ENCODE measurements at regions not wholly inside any gene's neighbourhood (a gene's known extent, or its start where the extent isn't known, plus 50 kb on each side); places are given as distances from the start of the nearest gene placed in this dataset.

DNA sequence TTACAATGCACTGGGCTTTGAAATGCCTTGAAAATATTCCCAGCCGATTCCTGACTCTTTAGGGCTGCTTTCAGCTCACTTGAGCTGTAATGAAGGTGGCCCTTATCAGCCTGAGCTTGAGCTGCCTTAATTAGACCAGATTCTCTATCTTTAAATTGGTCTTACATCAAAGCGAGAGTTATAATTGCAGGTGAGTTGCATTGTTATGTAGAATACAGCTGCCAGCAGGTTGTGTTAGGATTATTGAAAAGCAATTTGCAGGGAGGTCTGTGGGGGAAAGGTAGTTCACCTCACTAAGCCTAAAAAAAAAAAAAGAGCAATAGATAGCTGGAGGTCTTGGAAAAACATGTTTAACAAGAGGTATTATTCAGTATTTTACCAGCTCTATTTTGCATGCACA, 142.2 kb upstream of the HABP2 start:
- intact Hi-C loops (cut with micrococcal nuclease) = no loop called here

DNA sequence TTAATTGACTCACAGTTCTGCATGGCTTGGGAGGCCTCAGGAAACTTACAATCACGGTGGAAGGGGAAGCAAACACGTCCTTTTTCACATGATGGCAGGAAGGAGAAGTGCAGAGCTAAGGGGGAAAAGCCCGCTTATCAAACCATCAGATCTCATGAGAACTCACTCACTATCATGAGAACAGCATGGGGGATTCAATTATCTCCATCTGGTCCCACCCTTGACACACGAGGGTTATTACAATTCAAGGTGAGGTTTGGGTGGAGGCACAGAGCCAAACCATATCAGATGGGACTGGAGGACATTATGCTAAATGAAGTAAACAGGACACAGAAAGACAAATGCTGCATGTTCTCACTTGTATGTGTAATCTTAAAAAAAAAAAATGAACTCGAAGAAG, 141.4 kb upstream of the HABP2 start:
- intact Hi-C loops (cut with micrococcal nuclease) = no loop called here

DNA sequence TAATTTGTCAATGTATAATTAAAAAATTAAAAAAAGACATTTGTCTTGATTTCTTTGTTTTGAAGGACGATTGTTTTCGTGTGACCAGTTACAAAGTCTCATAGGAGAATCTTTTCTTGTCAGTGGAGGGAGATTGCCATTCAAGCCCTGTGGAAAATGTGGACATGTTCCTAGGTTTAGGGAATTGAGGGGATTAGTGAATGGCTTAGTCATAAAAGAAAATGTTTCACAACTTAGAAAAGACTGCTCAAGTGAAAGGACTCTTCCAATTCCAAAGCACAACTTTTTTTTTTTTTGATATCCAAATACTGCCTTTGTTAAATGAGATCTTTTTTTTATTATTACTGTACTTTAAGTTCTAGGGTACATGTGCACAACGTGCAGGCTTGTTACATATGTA, 140.7 kb upstream of the HABP2 start:
- intact Hi-C loops (cut with micrococcal nuclease) = no loop called here

DNA sequence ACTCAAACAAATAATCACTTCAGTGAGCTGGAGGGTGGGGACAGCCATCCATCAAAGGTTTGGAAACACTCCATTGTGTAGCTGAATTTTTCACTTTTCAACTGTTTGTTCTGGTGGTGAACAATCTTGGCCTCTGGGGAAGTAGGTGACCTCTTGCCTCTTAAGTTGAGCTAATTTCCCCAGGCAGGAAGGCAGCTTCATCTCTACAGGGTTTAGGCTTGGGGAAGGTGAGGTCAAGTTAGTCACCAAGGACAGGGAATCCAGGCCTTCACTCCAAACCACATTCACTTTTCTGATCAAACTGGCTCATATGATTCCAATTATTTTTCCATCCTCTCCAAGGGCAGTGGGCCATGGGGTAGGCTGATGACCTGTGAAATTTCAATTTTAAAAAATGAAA, 138.3 kb upstream of the HABP2 start:
- intact Hi-C loops (cut with micrococcal nuclease) = no loop called here

DNA sequence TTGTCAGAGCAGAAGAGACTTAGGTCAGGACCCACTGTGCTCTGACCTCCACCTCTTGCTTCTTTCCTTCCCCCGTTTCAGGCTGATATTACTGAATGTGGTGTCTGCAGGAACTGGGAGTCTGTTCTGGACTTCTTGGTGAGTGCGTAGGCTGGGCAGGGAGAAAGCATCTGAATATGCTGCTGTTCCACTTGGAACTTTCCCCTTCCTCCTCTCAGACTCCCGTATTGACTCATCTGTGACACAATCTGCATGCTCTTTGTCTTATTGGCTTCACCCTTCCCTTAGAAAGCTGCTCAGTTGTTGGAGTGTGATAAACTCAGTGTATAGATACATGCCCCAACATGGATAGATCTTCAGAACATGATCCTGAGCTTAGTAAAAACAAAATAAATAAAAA, 137.6 kb upstream of the HABP2 start:
- intact Hi-C loops (cut with micrococcal nuclease) = no loop called here

DNA sequence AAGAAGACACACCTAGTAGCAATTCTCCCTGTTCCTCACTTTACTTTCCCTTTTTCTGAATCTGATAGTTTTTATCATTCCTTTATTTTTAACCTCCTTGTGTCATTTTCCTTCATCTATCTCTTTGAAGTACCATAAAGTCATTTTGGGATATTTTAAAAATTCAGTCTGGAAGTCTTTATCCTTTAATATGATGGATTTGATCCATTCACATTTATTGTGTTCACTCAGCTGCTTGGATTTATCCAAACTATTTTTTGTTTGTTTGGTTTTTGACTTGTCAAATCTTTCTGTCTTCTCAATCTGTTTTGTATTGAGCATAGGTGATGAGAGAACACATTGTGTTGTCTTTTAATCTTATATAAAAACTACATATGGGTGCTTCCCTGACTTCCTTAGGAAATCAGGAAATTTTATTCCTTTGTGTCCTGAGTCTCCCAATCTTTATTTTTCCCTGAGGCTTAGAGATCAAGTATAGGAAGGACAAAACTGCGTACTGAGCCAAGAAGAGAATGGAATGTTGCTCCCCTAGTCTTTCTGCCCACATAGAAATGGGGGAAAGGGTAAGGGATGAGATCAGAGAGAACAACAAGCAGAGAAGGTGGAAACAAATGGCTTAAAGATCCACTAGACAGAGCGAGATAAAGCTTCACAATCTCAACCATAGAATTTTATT, 132.7 kb upstream of the HABP2 start:
- intact Hi-C loops (cut with micrococcal nuclease) = no loop called here

DNA sequence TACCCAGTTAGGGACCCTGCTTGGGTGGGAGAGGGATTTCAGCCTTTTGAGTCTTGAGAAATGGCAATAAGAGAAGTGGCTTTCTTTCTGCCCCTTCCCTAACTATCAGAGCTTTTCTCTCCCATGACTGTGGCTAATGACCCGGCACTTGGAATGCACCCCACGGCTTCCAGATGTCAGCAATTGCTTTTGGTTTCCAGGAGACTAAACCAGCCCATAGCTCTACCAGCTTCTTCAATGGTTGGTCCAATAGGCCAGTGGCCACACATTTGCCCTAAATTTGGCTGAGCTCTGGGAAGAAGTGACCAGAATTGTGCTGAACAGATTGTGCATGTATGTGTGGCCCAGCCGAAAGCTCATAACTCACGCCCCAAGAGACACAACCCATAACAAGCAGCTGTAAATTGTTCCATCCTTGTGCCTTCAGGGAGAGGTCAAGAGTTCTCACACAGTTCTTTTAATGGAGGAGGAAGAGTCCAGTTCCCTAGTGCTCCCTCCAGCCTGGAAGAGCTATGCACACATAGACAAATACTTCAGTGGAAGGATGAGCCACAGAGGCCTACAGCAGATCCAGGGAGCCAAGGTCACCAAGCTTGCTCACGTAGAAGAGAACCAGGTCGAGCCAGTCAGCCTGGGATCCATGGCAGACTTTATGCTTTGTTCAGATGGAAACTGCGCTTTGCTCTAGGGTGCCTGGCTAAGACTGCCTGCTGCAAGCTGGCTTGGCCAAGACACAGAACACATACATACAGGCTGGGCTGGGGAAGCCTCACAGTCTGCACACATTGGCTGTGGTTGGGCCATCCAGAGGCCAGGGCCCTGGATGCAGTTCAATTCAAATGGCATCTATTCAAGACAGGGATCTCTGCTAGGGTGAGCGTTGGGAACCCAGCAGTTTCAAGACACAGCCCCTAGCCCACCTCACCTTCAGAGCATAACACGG, 131.8 kb upstream of the HABP2 start:
- intact Hi-C loops (cut with micrococcal nuclease) = no loop called here

DNA sequence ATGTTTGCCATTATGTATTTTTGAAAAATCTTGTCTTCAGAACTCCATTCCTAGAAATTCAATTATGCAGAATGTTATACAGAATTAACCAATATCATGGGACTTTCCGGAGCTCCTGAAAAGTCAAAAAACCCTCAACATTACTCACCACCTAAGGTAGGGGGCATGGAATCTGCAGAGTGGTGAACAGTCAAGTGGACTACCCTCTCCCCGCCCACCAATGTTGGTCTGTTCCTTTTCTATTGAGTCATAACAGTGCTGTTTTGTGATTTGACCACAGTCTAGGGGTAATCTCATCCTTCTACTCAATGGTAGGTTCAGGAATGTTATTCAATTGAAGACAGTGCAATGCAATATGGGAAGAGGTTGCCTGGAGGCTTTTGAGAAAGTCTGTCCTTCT, 130.5 kb upstream of the HABP2 start:
- intact Hi-C loops (cut with micrococcal nuclease) = no loop called here

DNA sequence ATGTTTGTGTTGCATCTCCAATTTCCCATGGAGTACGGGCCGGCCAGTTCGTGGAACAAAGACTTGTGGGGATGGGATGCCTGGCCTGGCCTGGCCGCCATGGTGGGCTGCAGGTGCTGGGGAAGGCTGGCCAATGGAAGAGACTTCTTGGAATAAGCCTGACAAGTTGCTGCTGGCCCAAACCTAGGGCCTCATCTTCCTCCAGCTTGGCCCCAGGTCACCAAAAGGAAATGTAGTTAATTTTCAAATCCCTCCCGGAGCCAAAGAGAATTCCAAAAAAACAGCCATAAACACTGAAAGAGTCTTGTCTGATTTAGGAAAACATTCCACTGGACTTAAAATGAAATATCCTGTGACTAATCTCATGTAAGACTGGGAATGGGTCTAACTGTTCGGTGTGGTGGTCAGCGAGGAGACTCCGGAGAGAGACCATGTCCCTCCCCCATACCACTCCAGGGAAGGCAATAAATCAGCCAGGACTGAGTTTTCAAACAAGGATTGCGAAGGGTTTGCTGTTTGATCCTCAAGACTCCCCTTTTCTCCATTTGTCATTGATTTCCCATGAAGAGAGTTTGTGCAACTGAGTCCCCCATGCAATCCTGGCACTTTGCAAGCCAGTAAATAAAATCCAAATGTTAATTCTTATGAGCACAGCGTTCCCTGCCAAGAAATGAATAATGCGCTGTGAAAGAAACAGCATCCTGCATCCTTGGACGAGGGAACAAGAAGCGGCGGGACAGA, 128.7 kb upstream of the HABP2 start:
- intact Hi-C loops (cut with micrococcal nuclease) = no loop called here

DNA sequence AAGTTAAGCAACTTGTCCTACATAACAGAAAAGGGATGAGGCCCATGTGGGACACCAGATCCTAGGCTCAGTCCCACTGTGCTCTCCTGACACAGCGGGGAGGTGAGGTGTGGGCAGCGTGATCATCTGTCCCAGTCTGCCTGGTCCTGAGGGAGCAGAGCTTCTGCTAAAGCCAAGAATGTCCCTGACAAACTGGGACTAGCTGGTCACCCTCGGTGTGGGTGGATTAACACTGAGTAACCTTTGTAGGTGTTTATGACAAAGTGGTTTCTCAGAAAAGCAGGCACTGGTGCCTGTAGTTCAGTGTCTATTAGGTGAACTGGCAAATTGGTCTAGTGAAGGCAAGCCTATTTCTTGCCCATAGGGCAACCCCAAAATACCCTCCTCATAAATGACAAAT, 127.8 kb upstream of the HABP2 start:
- intact Hi-C loops (cut with micrococcal nuclease) = no loop called here

DNA sequence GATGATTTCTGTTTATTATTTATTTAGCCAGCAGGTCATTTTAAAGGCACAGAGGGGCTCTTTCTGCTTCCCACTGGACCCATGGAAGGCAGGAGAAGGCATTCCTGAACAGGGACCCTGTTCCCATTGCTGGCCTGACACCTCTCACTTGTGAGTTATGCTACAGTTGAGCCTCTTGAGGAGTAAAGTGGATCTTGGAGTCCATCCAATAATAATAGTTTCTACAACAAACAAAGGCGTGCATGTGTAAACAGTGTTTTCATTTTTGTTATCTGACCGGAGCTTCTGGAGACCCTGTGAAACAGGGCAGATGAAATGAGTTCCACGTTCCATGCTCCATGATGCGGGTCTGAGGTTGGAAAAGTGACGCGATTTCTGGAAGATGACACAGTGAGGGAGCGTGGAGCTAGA, 127.3 kb upstream of the HABP2 start:
- intact Hi-C loops (cut with micrococcal nuclease) = no loop called here

DNA sequence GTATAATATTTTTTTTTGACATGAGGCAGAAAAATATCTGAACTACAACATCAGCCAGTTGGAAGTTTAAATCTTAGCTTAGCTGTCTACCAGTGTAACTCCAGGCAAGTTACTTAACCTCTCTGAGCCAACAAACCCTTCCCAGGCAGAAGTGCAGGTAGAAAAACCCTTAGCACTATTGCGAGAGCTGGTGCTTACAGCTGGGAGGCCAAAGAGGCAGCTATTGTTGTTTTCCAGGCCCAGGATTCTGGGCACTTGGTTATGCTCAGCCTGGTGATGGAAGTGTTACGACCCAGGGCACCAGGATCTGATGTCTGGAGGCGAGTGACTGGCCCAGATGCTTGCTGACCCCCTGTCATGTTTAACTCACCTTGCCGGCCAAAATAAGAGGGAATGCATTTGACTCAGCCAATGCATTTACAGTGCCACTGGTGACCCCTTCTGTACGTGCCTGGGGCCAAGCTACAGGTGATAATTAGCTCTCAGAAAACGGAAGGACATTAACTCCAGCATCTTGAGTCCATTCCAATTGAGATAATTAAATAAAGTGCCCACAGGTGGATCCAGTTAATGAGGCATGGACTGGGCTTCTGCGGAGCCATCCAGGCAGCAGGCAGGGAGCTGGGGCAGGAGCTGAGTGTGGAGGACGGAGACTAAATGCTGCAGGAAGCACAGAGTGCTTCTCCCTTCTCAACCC, 126.5 kb upstream of the HABP2 start:
- intact Hi-C loops (cut with micrococcal nuclease) = no loop called here

DNA sequence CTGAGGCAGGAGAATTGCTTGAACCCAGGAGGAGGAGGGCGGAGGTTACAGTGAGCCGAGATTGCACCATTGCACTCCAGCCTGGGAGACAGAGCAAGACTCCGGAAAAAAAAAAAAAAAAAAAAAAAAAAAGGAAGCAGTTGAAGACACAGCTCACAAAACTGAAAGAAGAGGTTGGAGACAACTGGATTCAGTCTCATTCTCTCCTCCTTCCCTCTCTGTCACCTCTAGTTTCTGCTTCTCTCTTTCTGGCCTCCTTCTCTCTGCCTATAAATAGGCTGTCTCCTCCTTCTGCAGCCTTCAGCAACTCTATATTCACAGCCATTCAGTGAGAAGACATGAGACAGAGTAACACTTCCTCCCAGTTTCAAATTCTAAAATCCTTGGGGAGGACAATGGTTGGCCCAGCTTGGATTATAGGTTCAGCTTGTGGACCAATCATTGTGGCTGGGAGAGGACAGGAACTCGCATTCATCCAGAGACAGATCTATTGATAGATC, 125.6 kb upstream of the HABP2 start:
- intact Hi-C loops (cut with micrococcal nuclease) = no loop called here

DNA sequence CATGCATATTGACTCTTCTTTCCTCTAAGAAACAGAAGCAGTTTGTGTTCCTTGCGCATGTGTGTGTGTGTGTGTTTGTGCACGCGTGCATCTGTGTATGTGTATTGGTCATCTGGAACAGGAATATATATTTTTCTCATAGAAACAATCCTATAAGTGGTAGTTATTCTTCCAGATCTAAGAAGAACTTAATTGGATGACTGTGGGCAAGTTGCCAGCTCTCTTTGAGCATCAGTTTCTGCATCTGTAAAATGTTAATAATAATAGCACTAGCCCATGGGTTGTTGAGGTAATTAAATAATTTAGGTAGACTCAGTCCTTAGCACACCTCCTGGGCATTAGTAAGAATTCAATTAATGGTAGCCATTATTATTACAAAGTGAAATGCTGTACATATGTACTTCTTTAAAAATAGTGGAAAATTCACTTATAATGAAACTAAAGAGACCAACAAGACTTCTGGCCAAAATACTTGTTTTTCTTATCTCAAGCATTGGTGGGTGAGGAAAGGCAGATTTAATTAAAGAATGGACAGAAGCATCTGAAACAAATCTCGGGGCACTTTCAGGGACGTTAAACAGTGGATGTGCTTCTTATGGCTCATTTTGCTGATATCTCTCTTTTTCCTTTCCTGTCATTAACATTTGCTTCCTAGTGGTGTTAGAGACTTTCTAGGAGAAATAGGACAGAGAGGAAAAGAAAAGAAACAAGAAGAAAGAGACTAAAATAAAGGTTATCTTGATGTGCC, 124.9 kb upstream of the HABP2 start:
- intact Hi-C loops (cut with micrococcal nuclease) = no loop called here

DNA sequence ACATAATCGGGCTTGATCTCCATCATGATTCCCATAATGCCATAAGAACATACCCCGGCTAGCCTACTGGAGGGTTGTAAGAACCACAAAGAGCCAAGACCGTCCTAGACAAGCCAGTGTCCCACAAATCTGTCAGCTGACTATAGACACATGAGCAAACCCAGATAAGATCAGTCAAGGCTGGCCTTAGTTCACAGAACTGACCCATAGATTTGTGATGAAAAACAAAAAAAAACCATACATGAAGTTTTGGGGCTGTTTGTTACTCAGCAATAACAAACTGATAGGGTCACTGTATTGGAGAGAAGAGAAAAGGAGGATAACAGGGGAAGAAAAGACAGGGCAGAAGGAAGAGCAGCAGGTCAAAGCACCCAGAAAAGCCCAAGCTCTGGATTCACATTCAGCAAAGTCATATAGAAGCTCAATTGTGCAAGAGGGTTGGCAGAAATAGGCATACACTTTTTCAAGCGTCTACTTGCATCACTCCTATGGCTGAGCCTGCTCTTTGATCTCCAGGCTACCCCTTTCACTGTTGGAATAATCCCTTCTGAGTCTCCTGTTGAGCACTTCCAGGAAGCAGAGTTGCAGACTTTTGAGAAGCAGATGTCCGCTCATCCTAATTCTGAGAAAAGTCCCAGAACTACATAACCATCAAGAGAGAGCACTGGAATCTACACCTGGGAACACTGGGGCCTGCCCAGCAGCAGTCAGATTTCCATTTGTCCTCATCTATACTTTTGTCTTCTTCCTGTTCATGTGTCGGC, 122.0 kb upstream of the HABP2 start:
- intact Hi-C loops (cut with micrococcal nuclease) = no loop called here

DNA sequence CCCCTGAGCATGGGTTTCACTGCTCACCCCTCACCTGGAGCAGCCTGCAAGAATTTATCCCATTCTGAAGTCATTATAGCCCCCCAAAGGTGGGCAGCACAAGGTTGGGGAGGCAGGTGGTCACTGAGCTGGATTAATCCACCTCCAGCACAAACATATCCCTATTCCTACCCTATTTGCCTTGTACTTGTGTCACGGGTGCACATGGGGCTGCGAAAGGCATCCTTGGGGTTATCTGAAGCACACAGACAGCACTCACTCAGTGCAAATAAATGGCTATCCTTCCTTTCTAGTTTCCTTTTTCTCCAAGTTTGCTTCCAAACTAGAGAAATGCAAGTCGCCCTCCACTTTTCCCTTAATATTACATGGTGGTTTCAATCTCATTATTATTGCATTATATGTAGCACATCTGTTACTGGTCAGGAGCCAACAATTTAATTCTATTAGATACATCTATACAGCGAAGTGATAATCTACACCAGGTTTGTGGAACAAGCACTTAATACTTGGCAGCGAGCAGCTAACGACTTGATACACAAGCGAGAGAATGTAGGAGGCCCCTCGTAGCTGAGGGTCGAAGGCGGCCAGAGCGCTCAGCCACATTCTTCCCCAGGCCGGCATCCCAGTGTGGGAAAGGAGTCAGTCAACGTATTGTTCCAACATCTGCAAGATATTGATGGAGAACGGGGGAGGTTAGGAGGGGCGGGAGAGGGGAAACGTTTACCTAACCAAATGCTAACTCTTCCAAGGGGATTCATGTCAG, 121.3 kb upstream of the HABP2 start:
- intact Hi-C loops (cut with micrococcal nuclease) = no loop called here

DNA sequence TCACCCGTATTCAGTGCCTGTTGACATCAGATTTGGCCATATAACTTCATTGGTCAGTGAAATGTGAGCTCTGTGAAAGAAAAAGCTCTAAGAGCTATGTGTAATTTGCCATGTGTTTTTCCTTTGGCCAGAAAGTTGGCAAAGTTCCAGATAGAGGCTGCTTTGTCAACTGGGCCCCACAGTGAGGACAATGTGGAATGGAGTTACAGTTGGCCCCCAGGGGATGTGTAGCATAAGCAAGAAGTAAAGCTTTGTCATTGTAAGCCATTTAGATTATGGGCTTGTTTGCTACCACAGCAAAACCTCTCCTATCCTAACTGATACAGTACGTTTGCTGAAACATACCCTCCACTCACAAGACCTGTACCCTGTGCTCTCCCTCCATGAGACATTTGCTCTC, 119.1 kb upstream of the HABP2 start:
- intact Hi-C loops (cut with micrococcal nuclease) = no loop called here

DNA sequence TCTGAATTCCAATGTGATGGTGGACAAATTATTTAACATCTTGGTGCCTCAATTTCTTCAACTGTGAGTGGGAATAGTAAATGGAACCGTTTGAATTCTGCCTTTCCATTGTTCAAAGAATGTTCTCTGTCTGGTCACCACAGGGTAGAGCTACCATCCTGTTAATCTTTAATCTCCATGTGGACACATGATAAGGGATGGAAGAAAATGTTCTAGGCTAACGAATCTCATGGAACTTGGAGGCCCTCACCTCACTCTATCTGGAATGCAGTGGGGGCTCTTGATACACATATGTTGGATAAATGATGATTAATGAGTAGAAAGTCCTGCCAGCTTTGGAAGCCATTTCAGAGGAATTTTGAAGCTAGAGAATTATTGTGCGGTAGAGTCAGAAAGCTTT, 118.5 kb upstream of the HABP2 start:
- intact Hi-C loops (cut with micrococcal nuclease) = no loop called here

DNA sequence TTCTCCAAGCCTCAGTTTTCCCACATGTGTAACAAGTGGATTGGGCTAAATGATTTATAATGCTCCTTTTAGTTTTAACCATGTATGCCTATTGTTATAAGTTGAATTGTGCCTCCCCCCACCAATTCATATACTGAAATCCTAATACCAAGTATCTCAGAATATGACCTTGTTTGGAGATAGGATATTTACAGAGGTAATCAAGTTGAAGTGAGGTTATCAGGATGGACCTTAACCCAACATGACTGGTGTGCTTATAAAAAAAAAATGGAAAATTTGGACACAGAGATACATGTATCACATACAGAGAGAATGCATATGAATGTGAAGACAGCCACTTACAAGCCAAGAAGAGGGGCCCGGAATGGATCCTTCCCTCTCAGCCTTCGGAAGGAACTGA, 117.9 kb upstream of the HABP2 start:
- intact Hi-C loops (cut with micrococcal nuclease) = no loop called here

Data from T-helper 2 cell treated with Interferon-gamma antibody and Interleukin-4, amounts not matched to agents 100 ng/mL and 5 ng/mL, for 36 hours (primary cell).